Activated B cell treated with CpG ODN at 0.5 μM for 24 hours (primary cell): ENCODE measurements at regions not wholly inside any gene's neighbourhood (a gene's known extent, or its start where the extent isn't known, plus 50 kb on each side); places are given as distances from the start of the nearest gene placed in this dataset.

Source experiments
- ATAC-seq: fragments of 200-7000 bp; cut with Tn5 transposase; one replicate; pipeline ENCODE4 v1.10.0; 2021; ENCODE audit warnings: low read depth, mild to moderate bottlenecking, moderate library complexity
- CTCF ChIA-PET: fragments of 350-600 bp; sonication (Branson Sonifier 250); formaldehyde crosslinking; loops from one replicate; lab custom pipeline; 2021; ENCODE audit warnings: antibody characterized with exemption; lab: Charles Lee
- POLR2A ChIA-PET: fragments of 350-600 bp; sonication (Branson Sonifier 250); formaldehyde crosslinking; loops from one replicate; lab custom pipeline; 2021; ENCODE audit warnings: antibody characterized with exemption; lab: Charles Lee
- DNase-seq: peaks from one replicate; pipeline ENCODE4 v3.0.0; 2022
- H3K27ac Mint-ChIP-seq: one replicate; pipeline ENCODE4 v1.8.0; 2020; ENCODE audit warnings: mixed read lengths
- H3K27me3 Mint-ChIP-seq: one replicate; pipeline ENCODE4 v1.8.0; 2021; ENCODE audit warnings: mixed read lengths
- H3K36me3 Mint-ChIP-seq: one replicate; pipeline ENCODE4 v1.8.0; 2021; ENCODE audit warnings: low read depth, mixed read lengths
- H3K4me1 Mint-ChIP-seq: one replicate; pipeline ENCODE4 v1.8.0; 2021; ENCODE audit warnings: mixed read lengths
- H3K4me3 Mint-ChIP-seq: one replicate; pipeline ENCODE4 v1.8.0; 2020; ENCODE audit warnings: mild to moderate bottlenecking, mixed read lengths
- H3K9me3 Mint-ChIP-seq: one replicate; pipeline ENCODE4 v1.8.0; 2020; ENCODE audit warnings: mixed read lengths
- intact Hi-C: fragments of 100-400 bp; cut with micrococcal nuclease; formaldehyde crosslinking; loops from one replicate; pipeline ENCODE4 v1.15.1; 2024
- TF ChIP-seq, protein P1 (sequence below): fragments of 200-600 bp; IDR thresholded peaks from one replicate; pipeline ENCODE4 v1.8.0; 2022; ENCODE audit warnings: antibody characterized with exemption, mild to moderate bottlenecking

DNA sequence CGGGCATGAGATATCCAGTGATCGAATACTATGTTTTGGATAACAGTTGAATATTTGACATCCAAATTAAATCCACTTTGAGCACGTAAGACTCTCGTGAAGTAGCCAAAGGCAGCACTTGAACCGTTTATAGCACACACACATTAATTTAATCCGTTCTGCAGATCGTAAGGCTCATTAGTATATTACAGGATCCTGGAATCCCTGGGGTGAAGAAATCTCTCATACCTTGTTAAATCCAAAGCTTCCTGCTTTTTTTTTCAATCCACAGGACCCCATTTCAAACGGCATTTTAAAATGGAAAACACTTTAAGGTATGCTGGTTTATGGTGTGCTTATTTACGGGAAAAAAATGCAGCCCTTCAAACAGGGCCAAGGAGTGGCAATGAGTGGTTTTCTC lies 158.4 kb upstream of the ADARB2 start:
- H3K9me3 Mint-ChIP-seq: no peaks in the 10 kb centered on the region
- no peak overlapping the region for H3K4me3 Mint-ChIP-seq
- CTCF ChIA-PET: no interaction called here
- no peaks in the 10 kb centered on the region for H3K4me1 Mint-ChIP-seq
- DNase-seq: no peak
- intact Hi-C loops: no loop called here
- no peak overlapping the region for H3K27ac Mint-ChIP-seq
- TF ChIP-seq, protein P1, sequence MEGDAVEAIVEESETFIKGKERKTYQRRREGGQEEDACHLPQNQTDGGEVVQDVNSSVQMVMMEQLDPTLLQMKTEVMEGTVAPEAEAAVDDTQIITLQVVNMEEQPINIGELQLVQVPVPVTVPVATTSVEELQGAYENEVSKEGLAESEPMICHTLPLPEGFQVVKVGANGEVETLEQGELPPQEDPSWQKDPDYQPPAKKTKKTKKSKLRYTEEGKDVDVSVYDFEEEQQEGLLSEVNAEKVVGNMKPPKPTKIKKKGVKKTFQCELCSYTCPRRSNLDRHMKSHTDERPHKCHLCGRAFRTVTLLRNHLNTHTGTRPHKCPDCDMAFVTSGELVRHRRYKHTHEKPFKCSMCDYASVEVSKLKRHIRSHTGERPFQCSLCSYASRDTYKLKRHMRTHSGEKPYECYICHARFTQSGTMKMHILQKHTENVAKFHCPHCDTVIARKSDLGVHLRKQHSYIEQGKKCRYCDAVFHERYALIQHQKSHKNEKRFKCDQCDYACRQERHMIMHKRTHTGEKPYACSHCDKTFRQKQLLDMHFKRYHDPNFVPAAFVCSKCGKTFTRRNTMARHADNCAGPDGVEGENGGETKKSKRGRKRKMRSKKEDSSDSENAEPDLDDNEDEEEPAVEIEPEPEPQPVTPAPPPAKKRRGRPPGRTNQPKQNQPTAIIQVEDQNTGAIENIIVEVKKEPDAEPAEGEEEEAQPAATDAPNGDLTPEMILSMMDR: no peak
- POLR2A ChIA-PET: no interaction called here
- no peaks in the 10 kb centered on the region for H3K36me3 Mint-ChIP-seq
- peaks cover 3% of the 10 kb centered on the region for H3K27me3 Mint-ChIP-seq
- ATAC-seq: no peak

DNA sequence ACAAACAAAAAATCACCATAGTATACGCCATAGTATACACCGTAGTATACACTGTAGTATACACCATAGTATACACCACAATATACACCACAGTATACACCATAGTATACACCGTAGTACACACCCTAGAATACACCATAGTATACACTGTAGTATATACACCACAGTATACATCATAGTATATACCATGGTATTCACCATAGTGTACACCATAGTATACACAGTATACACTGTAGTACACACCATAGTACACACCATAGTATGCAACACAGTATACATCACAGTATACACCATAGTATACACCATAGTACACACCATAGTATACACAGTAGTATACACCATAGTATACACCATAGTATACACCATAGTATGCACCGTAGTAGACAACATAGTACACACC lies 157.6 kb upstream of the ADARB2 start:
- ATAC-seq (no peak), DNase-seq (no peak)
- CTCF ChIA-PET: no interaction called here
- Mint-ChIP-seq H3K4me1 (no peaks in the 10 kb centered on the region), H3K27me3 (peaks cover 3% of the 10 kb centered on the region), H3K36me3 (no peaks in the 10 kb centered on the region), H3K9me3 (no peaks in the 10 kb centered on the region), H3K4me3 (no peak overlapping the region), H3K27ac (no peak overlapping the region)
- TF ChIP-seq, protein P1: no peak
- POLR2A ChIA-PET: no interaction called here
- intact Hi-C loops: no loop called here

DNA sequence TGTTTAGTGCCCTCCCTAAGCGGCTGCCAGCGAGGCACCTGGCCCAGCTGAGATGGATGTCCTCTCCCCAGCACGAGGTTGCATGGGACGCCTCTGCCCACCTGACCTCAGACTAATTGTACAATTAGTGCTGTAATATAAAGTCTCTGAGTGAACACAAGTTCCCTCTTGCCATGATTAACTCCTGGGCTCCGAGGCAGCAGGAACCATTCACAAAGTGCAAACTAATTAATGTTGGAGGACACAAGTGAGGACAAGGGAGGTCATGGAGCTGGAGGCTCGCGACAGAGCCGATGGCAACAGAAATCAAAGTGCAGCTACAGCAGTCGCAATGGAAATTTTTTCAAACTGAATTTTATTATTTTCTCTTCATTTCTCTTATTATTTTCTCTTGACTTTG lies 156.6 kb upstream of the ADARB2 start:
- intact Hi-C loops: no loop called here
- ChIA-PET POLR2A (no interaction called here), CTCF (no interaction called here)
- TF ChIP-seq, protein P1: no peak
- H3K4me3 Mint-ChIP-seq: no peak overlapping the region
- no peaks in the 10 kb centered on the region for H3K36me3 Mint-ChIP-seq
- H3K27me3 Mint-ChIP-seq: peaks cover 3% of the 10 kb centered on the region
- no peak overlapping the region for H3K27ac Mint-ChIP-seq
- H3K9me3 Mint-ChIP-seq: no peaks in the 10 kb centered on the region
- ATAC-seq (no peak), DNase-seq (no peak)
- no peaks in the 10 kb centered on the region for H3K4me1 Mint-ChIP-seq

DNA sequence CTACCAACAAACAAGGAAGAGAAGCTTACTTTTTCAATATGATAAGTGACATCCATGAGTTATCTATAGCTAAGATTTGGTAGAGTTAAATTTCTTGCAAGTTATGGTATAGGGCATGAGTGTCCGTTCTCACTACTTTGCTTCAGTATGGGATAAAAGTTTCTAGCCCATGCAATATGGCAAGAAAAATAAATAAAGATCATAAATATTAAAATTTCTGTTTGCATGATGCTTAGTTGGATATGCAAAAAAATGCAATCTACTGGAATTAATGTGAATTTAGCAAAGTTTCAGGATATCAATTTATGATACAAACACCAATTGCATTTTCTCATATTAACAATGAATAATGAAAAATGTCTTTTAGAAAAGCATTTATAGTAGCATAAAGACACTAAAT lies 148.7 kb upstream of the ADARB2 start:
- Mint-ChIP-seq H3K4me1 (no peaks in the 10 kb centered on the region), H3K9me3 (peaks cover 11% of the 10 kb centered on the region), H3K27me3 (peaks cover 3% of the 10 kb centered on the region), H3K36me3 (no peaks in the 10 kb centered on the region), H3K27ac (no peak overlapping the region), H3K4me3 (no peak overlapping the region)
- ChIA-PET CTCF (no interaction called here), POLR2A (no interaction called here)
- intact Hi-C loops: no loop called here
- TF ChIP-seq, protein P1: no peak
- ATAC-seq: no peak
- no peak for DNase-seq

DNA sequence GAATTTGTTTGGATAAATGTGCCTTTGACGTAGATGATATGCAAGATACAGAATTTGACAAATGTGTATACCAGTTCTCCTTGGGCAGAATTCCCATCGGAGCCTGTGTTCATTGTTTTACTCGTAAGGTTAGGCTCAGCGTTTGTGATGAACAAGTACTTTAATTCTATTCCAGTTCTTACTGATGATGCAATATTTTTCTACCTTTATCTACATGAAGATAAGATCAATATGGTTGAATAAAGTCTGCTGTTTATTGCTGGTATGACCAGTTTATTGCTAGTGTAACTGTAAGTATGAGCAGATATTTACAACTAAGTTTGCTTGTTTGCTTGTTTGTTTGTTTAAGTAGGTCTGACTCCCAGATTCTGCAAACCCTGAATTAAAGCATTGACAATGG lies 145.4 kb upstream of the ADARB2 start:
- peaks cover 7% of the 10 kb centered on the region for H3K27me3 Mint-ChIP-seq
- no peaks in the 10 kb centered on the region for H3K4me1 Mint-ChIP-seq
- TF ChIP-seq, protein P1: no peak
- H3K4me3 Mint-ChIP-seq: no peak overlapping the region
- POLR2A ChIA-PET: no interaction called here
- CTCF ChIA-PET: no interaction called here
- no peak overlapping the region for H3K27ac Mint-ChIP-seq
- peaks cover 2% of the 10 kb centered on the region for H3K9me3 Mint-ChIP-seq
- no peaks in the 10 kb centered on the region for H3K36me3 Mint-ChIP-seq
- DNase-seq (no peak), ATAC-seq (no peak)
- intact Hi-C loops: no loop called here
